GM13977 (cell line): ENCODE measurements at regions not wholly inside any gene's neighbourhood (a gene's known extent, or its start where the extent isn't known, plus 50 kb on each side); places are given as distances from the start of the nearest gene placed in this dataset.

Experiments used
- DNase-seq: peaks from one replicate; pipeline ENCODE4 v3.0.0; 2012; ENCODE audit warnings: low spot score
- CTCF ChIP-seq: IDR thresholded peaks from 2 replicates; pipeline ENCODE4 v1.5.1; 2012; ENCODE audit warnings: mild to moderate bottlenecking, control low read depth; ENCODE audit not compliant: insufficient read depth; ENCODE audit errors: extremely low read depth, missing control alignments
- in situ Hi-C: fragments of 300-500 bp; cut with MboI; formaldehyde crosslinking; loops from one replicate; pipeline ENCODE4 v1.12.0; 2022; ENCODE audit warnings: low sequenced_read_pairs, low pct_unique_long_range_greater_than_20kb, mixed read lengths, inconsistent platforms; ENCODE audit not compliant: unreplicated experiment

DNA sequence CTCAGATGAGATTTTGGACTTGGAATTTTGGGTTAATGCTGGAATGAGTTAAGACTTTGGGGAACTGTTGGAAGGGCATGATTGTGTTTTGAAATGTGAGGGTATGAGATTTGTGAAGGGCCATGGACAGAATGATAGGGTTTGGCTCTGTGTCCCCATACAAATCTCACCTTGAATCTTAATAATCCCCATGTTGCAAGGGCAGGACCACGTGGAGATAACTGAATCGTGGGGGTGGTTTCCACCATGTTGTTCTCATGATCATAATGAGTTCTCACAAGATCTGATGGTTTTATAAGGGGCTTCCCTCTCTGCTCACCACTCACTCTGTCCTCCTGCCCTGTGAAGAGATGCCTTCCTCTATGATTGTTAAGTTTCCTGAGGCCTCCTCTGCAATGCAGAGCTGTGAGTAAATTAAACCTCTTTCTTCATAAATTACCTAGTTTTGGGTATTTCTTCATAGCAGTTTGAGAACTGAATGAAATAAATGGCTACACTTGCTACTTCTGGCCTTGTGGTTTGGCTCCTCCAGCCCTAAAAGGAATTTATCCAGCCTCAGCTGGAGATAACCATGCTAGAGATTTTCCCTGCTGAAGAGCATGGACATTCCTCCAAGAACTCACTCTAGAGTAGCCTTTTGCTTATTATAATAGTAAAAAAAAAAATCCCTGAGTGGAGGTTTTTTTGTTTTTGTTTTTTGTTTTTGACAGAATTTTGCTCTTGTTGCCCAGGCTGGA lies 144.3 kb upstream of the TFPI start:
- TF ChIP-seq CTCF = no peak
- DNase-seq = no peak
- in situ Hi-C loops = no loop called here

DNA sequence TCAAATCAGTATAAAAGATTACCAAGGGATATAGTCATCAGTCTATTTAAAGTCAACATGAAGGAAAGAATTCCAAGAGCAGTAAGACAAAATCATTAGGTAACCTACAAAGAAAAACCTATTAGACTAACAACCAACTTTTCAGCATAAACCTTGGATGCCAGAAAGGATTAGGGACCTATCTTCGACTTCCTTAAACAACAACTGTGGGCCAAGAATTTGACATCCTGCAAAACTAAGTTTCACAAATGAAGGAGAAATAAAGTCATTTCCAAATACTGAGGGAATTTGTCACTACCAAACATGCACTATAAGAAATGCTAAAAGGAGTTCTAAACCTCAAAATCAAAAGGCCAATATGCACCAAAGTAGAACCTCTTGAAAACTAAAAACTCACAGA lies 147.9 kb upstream of the TFPI start:
- in situ Hi-C loops = no loop called here
- no peak for DNase-seq
- TF ChIP-seq CTCF = no peak

GRCh38 chr2:187708272-187708671 lies 154.0 kb upstream of the TFPI start:
- no peak for DNase-seq
- in situ Hi-C loops = no loop called here
- no peak for TF ChIP-seq CTCF

- in situ Hi-C loops = no loop called here
- no peak for TF ChIP-seq CTCF
- no peak for DNase-seq
Observed at GRCh38 chr2:187709065-187709464, 154.8 kb upstream of the TFPI start.

DNA sequence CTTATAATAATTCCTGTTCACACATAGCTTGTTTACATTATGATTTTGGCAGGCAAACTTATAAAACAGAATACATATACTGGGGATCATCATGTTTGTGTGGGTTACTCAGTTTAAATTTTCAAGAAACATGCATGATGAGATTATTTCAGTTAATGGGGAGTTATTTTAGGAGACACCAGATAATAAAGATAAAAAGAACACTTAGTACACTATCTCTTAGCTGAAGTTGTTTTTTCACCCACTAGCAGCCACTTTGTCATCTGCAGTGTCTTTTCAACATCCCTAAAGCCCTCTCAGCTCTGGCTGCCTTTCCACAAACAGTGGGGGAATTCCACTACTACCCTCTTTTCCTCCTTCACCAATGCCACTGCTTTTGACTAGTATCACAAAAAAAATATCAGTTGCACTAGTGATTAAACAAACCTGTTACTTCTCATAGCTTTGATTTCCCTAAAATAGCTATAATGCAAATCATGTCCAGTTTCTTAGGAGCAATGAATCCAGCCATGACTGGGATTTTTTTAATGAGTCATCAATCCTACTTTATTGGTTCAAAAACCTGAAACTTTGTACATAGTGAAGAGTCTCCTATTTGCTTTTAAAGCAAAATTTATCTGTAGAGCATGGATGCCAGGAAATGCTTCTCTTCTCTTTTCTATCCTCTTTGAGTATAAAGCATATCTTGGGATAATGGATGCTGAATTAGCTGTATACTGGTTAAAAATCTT lies 156.7 kb upstream of the TFPI start:
- TF ChIP-seq CTCF = no peak
- in situ Hi-C loops = no loop called here
- no peak for DNase-seq

GRCh38 chr2:187715590-187715989 lies 161.4 kb upstream of the TFPI start:
- in situ Hi-C loops = no loop called here
- TF ChIP-seq CTCF = no peak
- no peak for DNase-seq
